ENCODE measurements at regions not wholly inside any gene's neighbourhood (a gene's known extent, or its start where the extent isn't known, plus 50 kb on each side); places are given as distances from the start of the nearest gene placed in this dataset.
"Not testable (repeated sequence)": the region's sequence is repeated elsewhere in the genome, so short reads cannot be mapped to it uniquely, and the experiment has no call there.

DNA sequence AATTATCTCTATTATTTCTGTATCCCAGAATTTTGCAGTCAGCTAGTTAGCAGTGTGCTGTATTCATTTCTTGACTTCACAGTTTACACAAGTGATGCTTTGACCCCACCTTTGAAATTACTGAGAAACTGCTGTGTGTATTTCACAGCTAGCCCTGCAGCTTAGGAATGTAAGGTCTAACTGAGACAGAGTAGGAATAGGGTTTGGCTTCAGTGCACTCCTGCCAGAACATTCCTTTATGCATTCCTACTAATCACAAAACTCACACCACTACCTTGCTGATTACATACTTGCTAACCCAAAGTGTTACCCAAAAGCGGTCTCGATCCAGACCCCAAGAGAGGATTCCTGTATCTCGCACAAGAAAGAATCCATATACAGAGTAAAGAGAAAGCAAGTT, 551.8 kb downstream of the CDH9 start:
- Histone ChIP-seq H3K4me1 (ENCODE audit: low read length) (no peaks in the 10 kb centered on the region), H3F3A (ENCODE audit: insufficient read depth, low read length) (no peaks in the 10 kb centered on the region), H3K4me2 (ENCODE audit: low read depth, low read length) (no peak overlapping the region), H3K4me3 (ENCODE audit: low read length) (no peak overlapping the region), H4K20me1 (ENCODE audit: insufficient read depth, low read length) (no peaks in the 10 kb centered on the region), H3K27ac (ENCODE audit: low read length) (no peak overlapping the region), H3K9ac (ENCODE audit: low read length) (no peak overlapping the region), H2AFZ (ENCODE audit: low read length) (no peak overlapping the region), H3K9me2 (replicated peaks; ENCODE audit: insufficient read depth, low read length) (no peaks in the 10 kb centered on the region), H3K79me2 (ENCODE audit: low read length) (no peaks in the 10 kb centered on the region), H3K9me3 (replicated peaks; ENCODE audit: insufficient read depth, low read length) (no peaks in the 10 kb centered on the region), H3K27me3 (replicated peaks; ENCODE audit: insufficient read depth, low read length) (no peaks in the 10 kb centered on the region), H3K36me3 (replicated peaks; ENCODE audit: insufficient read depth, low read length) (no peaks in the 10 kb centered on the region)
- TF ChIP-seq EZH2 (optimal IDR thresholded peaks at IDR 0.05; ENCODE audit: low read depth, low read length) (no peak), EZH2phosphoT487 (IDR thresholded peaks at IDR 0.05; ENCODE audit: low read length) (no peak)
- TF ChIP-seq, protein P1, sequence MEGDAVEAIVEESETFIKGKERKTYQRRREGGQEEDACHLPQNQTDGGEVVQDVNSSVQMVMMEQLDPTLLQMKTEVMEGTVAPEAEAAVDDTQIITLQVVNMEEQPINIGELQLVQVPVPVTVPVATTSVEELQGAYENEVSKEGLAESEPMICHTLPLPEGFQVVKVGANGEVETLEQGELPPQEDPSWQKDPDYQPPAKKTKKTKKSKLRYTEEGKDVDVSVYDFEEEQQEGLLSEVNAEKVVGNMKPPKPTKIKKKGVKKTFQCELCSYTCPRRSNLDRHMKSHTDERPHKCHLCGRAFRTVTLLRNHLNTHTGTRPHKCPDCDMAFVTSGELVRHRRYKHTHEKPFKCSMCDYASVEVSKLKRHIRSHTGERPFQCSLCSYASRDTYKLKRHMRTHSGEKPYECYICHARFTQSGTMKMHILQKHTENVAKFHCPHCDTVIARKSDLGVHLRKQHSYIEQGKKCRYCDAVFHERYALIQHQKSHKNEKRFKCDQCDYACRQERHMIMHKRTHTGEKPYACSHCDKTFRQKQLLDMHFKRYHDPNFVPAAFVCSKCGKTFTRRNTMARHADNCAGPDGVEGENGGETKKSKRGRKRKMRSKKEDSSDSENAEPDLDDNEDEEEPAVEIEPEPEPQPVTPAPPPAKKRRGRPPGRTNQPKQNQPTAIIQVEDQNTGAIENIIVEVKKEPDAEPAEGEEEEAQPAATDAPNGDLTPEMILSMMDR (IDR thresholded peaks at IDR 0.05; ENCODE audit: low read length) = no peak
- DNase-seq = no peak

DNA sequence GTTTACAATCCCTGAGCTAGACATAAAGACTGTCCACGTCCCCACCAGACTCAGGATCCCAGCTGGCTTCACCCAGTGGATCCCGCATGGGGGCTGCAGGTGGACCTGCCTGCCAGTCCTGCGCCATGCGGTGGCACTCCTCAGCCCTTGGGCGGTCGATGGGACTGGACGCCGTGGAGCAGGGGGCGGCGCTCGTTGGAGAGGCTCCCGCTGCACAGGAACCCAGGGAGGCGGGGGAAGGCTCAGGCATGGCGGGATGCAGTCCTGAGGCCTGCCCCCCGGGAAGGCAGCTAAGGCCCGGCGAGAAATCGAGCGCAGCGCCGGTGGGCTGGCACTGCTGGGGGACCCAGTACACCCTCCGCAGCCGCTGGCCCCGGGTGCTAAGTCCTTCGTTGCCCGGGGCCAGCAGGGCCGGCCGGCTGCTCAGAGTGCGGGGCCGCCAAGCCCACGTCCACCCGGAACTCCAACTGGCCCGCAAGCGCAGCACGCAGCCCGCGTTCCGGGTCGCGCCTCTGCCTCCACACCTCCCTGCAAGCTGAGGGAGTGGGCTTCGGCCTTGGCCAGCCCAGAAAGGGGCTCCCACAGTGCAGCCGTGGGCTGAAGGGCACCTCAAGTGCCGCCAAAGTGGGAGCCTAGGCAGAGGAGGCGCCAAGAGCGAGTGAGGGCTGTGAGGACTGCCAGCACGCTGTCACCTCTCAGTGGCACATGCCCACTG, 553.1 kb downstream of the CDH9 start:
- H3K27me3 ChIP-seq (replicated peaks; ENCODE audit: insufficient read depth, low read length); H3F3A ChIP-seq (ENCODE audit: insufficient read depth, low read length); H3K27ac ChIP-seq (ENCODE audit: low read length); H3K79me2 ChIP-seq (ENCODE audit: low read length); H3K4me1 ChIP-seq (ENCODE audit: low read length); H3K4me2 ChIP-seq (ENCODE audit: low read depth, low read length); H3K4me3 ChIP-seq (ENCODE audit: low read length); H3K9ac ChIP-seq (ENCODE audit: low read length); H2AFZ ChIP-seq (ENCODE audit: low read length); H3K9me2 ChIP-seq (replicated peaks; ENCODE audit: insufficient read depth, low read length); H3K36me3 ChIP-seq (replicated peaks; ENCODE audit: insufficient read depth, low read length); H4K20me1 ChIP-seq (ENCODE audit: insufficient read depth, low read length); H3K9me3 ChIP-seq (replicated peaks; ENCODE audit: insufficient read depth, low read length); DNase-seq: not testable (repeated sequence)

DNA sequence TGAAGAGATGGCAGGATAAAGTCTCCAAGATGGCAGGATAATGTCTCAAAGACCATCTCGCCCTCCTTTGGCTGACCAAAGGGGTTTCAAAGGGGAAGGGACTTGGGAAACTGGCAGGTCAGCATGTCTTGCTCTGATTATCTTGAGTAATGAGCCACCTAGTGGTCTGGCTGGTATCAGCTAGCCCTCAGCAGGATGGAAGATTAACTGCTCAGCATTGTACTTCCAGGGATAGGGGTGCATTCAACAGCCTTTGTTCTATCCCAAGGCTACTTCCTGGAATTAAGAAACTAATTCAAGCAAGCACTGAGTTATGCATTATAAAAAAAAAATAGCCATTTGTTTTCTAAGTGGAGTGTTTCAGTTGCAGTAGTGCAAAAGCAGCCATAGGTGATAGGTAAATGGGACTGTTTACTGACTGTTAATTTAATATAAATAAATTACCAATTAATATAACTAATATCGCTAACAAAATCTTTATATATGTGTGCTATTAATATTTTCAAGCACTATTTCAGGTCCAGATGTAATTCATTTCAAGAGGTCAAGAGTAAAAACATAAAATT, 555.5 kb downstream of the CDH9 start:
- DNase-seq = peak; percentile 78
- Histone ChIP-seq H3K9ac (ENCODE audit: low read length) (no peak overlapping the region), H3K9me3 (replicated peaks; ENCODE audit: insufficient read depth, low read length) (no peaks in the 10 kb centered on the region), H3K4me3 (ENCODE audit: low read length) (peak overlapping the region; percentile 39), H3K27ac (ENCODE audit: low read length) (no peak overlapping the region), H2AFZ (ENCODE audit: low read length) (peak overlapping the region; percentile 31), H4K20me1 (ENCODE audit: insufficient read depth, low read length) (no peaks in the 10 kb centered on the region), H3F3A (ENCODE audit: insufficient read depth, low read length) (no peaks in the 10 kb centered on the region), H3K36me3 (replicated peaks; ENCODE audit: insufficient read depth, low read length) (no peaks in the 10 kb centered on the region), H3K79me2 (ENCODE audit: low read length) (no peaks in the 10 kb centered on the region), H3K27me3 (replicated peaks; ENCODE audit: insufficient read depth, low read length) (no peaks in the 10 kb centered on the region), H3K9me2 (replicated peaks; ENCODE audit: insufficient read depth, low read length) (no peaks in the 10 kb centered on the region), H3K4me2 (ENCODE audit: low read depth, low read length) (peak overlapping the region; percentile 20; the same call in 1 of the 2 replicates), H3K4me1 (ENCODE audit: low read length) (no peaks in the 10 kb centered on the region)
- TF ChIP-seq, protein P1 (IDR thresholded peaks at IDR 0.05; ENCODE audit: low read length) = peak; percentile 77
- no peak for TF ChIP-seq EZH2 (optimal IDR thresholded peaks at IDR 0.05; ENCODE audit: low read depth, low read length)

Measured in MM.1S (cell line).